ENCODE measurements at regions not wholly inside any gene's neighbourhood (a gene's known extent, or its start where the extent isn't known, plus 50 kb on each side); places are given as distances from the start of the nearest gene placed in this dataset.
"Not testable (repeated sequence)": the region's sequence is repeated elsewhere in the genome, so short reads cannot be mapped to it uniquely, and the experiment has no call there.

DNA sequence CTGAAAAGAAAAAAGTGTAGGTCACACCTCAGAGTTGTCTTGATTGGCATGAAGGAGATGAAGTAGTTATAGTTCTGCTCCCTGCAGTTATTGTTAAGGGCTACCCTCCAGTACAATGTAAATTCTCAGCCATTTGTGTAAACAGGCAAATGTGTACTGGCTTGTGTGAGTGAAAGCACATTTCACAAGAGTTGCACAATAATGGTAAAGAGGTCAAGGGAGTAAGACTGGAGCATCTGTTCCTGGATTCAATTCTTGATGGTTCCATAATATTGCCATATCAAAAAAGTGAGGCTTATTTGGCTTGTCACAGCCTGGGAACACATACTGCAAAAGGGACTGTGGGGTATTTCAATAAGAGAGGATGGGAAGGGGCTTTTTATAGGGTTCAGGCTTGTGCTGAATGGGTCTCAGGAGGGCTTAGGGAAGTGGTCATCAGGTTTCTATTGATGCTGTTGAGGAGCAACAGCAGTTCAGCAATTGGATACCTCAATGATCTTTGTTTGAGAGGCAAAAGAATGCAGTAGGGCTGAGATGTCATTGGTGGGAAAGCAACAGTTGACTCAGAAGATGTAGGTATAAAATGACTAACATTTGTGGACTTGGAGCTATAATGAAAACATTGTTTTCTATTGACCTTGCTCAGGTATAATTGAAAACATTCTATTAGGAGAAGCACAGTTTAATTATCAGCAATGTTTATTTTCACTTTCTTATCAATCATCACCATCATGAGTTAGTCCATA, 402.6 kb downstream of the BCKDHB start:
- Histone ChIP-seq H3K4me1 (ENCODE audit: control insufficient read depth, insufficient read depth, low read length) (no peaks in the 10 kb centered on the region), H3K4me3 (ENCODE audit: low read length in 2 of 2) (no peak overlapping the region), H3K36me3 (ENCODE audit: control insufficient read depth in 2 of 2, insufficient read depth in 2 of 2, low read length in 2 of 2) (no peaks in the 10 kb centered on the region), H3K9me3 (ENCODE audit: control insufficient read depth in 2 of 2, low read length in 2 of 2) (no peaks in the 10 kb centered on the region), H3K27me3 (ENCODE audit: control insufficient read depth in 1 of 2, insufficient read depth in 2 of 2, low read length in 2 of 2) (no peaks in the 10 kb centered on the region), H3K9ac (ENCODE audit: low read length in 2 of 2) (no peak overlapping the region), H3K27ac (ENCODE audit: low read length) (no peak overlapping the region)

DNA sequence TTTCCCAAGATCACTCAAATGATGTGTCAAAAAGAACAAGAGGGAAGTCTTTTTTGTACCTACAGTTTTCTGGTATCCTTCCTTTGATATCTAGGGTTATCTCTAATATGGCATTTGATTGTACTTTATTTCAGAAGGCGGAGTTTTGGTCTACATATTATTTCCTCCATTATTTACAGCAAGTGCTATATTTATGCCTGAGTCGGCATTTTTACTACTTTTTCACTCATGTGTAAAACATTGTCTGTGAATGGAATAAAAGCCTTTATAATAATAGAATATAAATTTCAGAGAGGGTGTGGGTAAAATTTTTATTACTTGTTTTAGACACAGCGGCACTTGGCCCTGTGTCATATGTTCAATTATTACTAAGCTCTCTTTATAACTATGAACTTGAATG, 398.4 kb downstream of the BCKDHB start:
- no peak overlapping the region for H3K9ac ChIP-seq (ENCODE audit: low read length in 2 of 2)
- H3K27me3 ChIP-seq (ENCODE audit: control insufficient read depth in 1 of 2, insufficient read depth in 2 of 2, low read length in 2 of 2) = no peaks in the 10 kb centered on the region
- no peak overlapping the region for H3K4me3 ChIP-seq (ENCODE audit: low read length in 2 of 2)
- H3K36me3 ChIP-seq (ENCODE audit: control insufficient read depth in 2 of 2, insufficient read depth in 2 of 2, low read length in 2 of 2) = no peaks in the 10 kb centered on the region
- no peak overlapping the region for H3K27ac ChIP-seq (ENCODE audit: low read length)
- no peaks in the 10 kb centered on the region for H3K9me3 ChIP-seq (ENCODE audit: control insufficient read depth in 2 of 2, low read length in 2 of 2)
- H3K4me1 ChIP-seq (ENCODE audit: control insufficient read depth, insufficient read depth, low read length) = no peaks in the 10 kb centered on the region

- Histone ChIP-seq H3K36me3 (ENCODE audit: control insufficient read depth in 2 of 2, insufficient read depth in 2 of 2, low read length in 2 of 2) (no peaks in the 10 kb centered on the region), H3K4me3 (ENCODE audit: low read length in 2 of 2) (no peak overlapping the region), H3K9me3 (ENCODE audit: control insufficient read depth in 2 of 2, low read length in 2 of 2) (no peaks in the 10 kb centered on the region), H3K27ac (ENCODE audit: low read length) (no peak overlapping the region), H3K4me1 (ENCODE audit: control insufficient read depth, insufficient read depth, low read length) (no peaks in the 10 kb centered on the region), H3K27me3 (ENCODE audit: control insufficient read depth in 1 of 2, insufficient read depth in 2 of 2, low read length in 2 of 2) (no peaks in the 10 kb centered on the region), H3K9ac (ENCODE audit: low read length in 2 of 2) (no peak overlapping the region)
Observed at GRCh38 chr6:80503660-80504059, 397.2 kb downstream of the BCKDHB start.

GRCh38 chr6:80502871-80503270, 396.4 kb downstream of the BCKDHB start:
- no peaks in the 10 kb centered on the region for H3K27me3 ChIP-seq (ENCODE audit: control insufficient read depth in 1 of 2, insufficient read depth in 2 of 2, low read length in 2 of 2)
- no peak overlapping the region for H3K27ac ChIP-seq (ENCODE audit: low read length)
- H3K36me3 ChIP-seq (ENCODE audit: control insufficient read depth in 2 of 2, insufficient read depth in 2 of 2, low read length in 2 of 2) = no peaks in the 10 kb centered on the region
- no peak overlapping the region for H3K4me3 ChIP-seq (ENCODE audit: low read length in 2 of 2)
- no peaks in the 10 kb centered on the region for H3K9me3 ChIP-seq (ENCODE audit: control insufficient read depth in 2 of 2, low read length in 2 of 2)
- H3K4me1 ChIP-seq (ENCODE audit: control insufficient read depth, insufficient read depth, low read length) = no peaks in the 10 kb centered on the region
- no peak overlapping the region for H3K9ac ChIP-seq (ENCODE audit: low read length in 2 of 2)

- no peaks in the 10 kb centered on the region for H3K27me3 ChIP-seq (ENCODE audit: control insufficient read depth in 1 of 2, insufficient read depth in 2 of 2, low read length in 2 of 2)
- H3K9ac ChIP-seq (ENCODE audit: low read length in 2 of 2) = no peak overlapping the region
- H3K4me3 ChIP-seq (ENCODE audit: low read length in 2 of 2) = no peak overlapping the region
- H3K9me3 ChIP-seq (ENCODE audit: control insufficient read depth in 2 of 2, low read length in 2 of 2) = no peaks in the 10 kb centered on the region
- no peak overlapping the region for H3K27ac ChIP-seq (ENCODE audit: low read length)
- H3K4me1 ChIP-seq (ENCODE audit: control insufficient read depth, insufficient read depth, low read length) = no peaks in the 10 kb centered on the region
- no peaks in the 10 kb centered on the region for H3K36me3 ChIP-seq (ENCODE audit: control insufficient read depth in 2 of 2, insufficient read depth in 2 of 2, low read length in 2 of 2)
Observed at GRCh38 chr6:80501636-80502035, 395.2 kb downstream of the BCKDHB start.

- not testable (repeated sequence) for H3K27me3 ChIP-seq (ENCODE audit: control insufficient read depth in 1 of 2, insufficient read depth in 2 of 2, low read length in 2 of 2); H3K9ac ChIP-seq (ENCODE audit: low read length in 2 of 2); H3K27ac ChIP-seq (ENCODE audit: low read length)
Observed at GRCh38 chr6:80497696-80498486, 391.4 kb downstream of the BCKDHB start.

GRCh38 chr6:80489911-80490635, 383.6 kb downstream of the BCKDHB start:
- Histone ChIP-seq H3K4me1 (ENCODE audit: control insufficient read depth, insufficient read depth, low read length) (no peaks in the 10 kb centered on the region), H3K27ac (ENCODE audit: low read length) (no peak overlapping the region), H3K9ac (ENCODE audit: low read length in 2 of 2) (no peak overlapping the region), H3K4me3 (ENCODE audit: low read length in 2 of 2) (no peak overlapping the region), H3K27me3 (ENCODE audit: control insufficient read depth in 1 of 2, insufficient read depth in 2 of 2, low read length in 2 of 2) (no peaks in the 10 kb centered on the region), H3K9me3 (ENCODE audit: control insufficient read depth in 2 of 2, low read length in 2 of 2) (no peaks in the 10 kb centered on the region), H3K36me3 (ENCODE audit: control insufficient read depth in 2 of 2, insufficient read depth in 2 of 2, low read length in 2 of 2) (no peaks in the 10 kb centered on the region)

More at GRCh38 chr6:80497696-80498486, 391.4 kb downstream of the BCKDHB start:
- H3K9me3 ChIP-seq (ENCODE audit: control insufficient read depth in 2 of 2, low read length in 2 of 2); H3K4me3 ChIP-seq (ENCODE audit: low read length in 2 of 2); H3K36me3 ChIP-seq (ENCODE audit: control insufficient read depth in 2 of 2, insufficient read depth in 2 of 2, low read length in 2 of 2); H3K4me1 ChIP-seq (ENCODE audit: control insufficient read depth, insufficient read depth, low read length): not testable (repeated sequence)

- no peak overlapping the region for H3K27ac ChIP-seq (ENCODE audit: low read length)
- no peaks in the 10 kb centered on the region for H3K9me3 ChIP-seq (ENCODE audit: control insufficient read depth in 2 of 2, low read length in 2 of 2)
- no peaks in the 10 kb centered on the region for H3K27me3 ChIP-seq (ENCODE audit: control insufficient read depth in 1 of 2, insufficient read depth in 2 of 2, low read length in 2 of 2)
- no peak overlapping the region for H3K4me3 ChIP-seq (ENCODE audit: low read length in 2 of 2)
- no peaks in the 10 kb centered on the region for H3K4me1 ChIP-seq (ENCODE audit: control insufficient read depth, insufficient read depth, low read length)
- H3K36me3 ChIP-seq (ENCODE audit: control insufficient read depth in 2 of 2, insufficient read depth in 2 of 2, low read length in 2 of 2) = no peaks in the 10 kb centered on the region
- no peak overlapping the region for H3K9ac ChIP-seq (ENCODE audit: low read length in 2 of 2)
Observed at GRCh38 chr6:80488190-80488589, 381.7 kb downstream of the BCKDHB start.

DNA sequence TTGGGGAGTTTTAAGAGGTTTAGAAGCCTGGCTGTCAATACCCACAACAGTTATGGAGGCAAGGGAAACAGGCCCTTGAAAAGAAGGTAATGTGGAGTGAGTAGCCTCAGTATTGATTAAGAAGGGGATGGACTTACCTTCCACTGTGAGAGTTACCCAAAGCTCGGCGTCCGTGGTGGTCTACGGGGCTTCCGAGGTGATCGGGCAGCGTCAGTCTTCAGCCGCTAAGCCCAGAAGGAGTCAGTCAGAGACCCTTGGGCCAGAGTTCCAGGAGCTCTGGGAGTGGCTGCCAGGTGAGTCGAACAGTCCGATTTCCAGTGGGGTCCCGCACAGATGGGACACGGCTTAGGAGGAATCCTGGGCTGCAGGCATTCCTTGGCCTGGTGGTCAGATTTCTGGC, 379.0 kb downstream of the BCKDHB start:
- not testable (repeated sequence) for H3K9ac ChIP-seq (ENCODE audit: low read length in 2 of 2); H3K36me3 ChIP-seq (ENCODE audit: control insufficient read depth in 2 of 2, insufficient read depth in 2 of 2, low read length in 2 of 2); H3K27me3 ChIP-seq (ENCODE audit: control insufficient read depth in 1 of 2, insufficient read depth in 2 of 2, low read length in 2 of 2); H3K27ac ChIP-seq (ENCODE audit: low read length); H3K9me3 ChIP-seq (ENCODE audit: control insufficient read depth in 2 of 2, low read length in 2 of 2); H3K4me3 ChIP-seq (ENCODE audit: low read length in 2 of 2); H3K4me1 ChIP-seq (ENCODE audit: control insufficient read depth, insufficient read depth, low read length)

DNA sequence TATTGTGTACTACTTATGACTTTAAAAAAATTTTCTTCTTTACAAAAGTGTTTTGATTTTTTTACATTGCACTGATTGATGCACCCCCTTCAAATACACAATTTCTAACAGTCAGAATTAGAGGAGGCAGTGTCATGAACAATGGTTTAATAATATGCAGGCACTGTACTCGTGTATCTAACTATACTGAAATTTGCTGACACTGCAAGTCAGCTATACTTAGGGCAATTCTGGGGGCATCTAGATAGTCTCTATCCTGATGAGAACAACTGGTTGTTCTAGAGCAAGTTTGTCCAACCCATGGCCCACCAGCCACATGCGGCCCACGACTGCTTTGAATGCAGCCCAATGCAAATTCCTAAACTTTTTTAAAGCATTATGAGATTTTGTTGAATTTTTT, 375.6 kb downstream of the BCKDHB start:
- Histone ChIP-seq H3K9ac (ENCODE audit: low read length in 2 of 2) (no peak overlapping the region), H3K27ac (ENCODE audit: low read length) (no peak overlapping the region), H3K27me3 (ENCODE audit: control insufficient read depth in 1 of 2, insufficient read depth in 2 of 2, low read length in 2 of 2) (no peaks in the 10 kb centered on the region), H3K4me1 (ENCODE audit: control insufficient read depth, insufficient read depth, low read length) (no peaks in the 10 kb centered on the region), H3K9me3 (ENCODE audit: control insufficient read depth in 2 of 2, low read length in 2 of 2) (no peaks in the 10 kb centered on the region), H3K4me3 (ENCODE audit: low read length in 2 of 2) (no peak overlapping the region), H3K36me3 (ENCODE audit: control insufficient read depth in 2 of 2, insufficient read depth in 2 of 2, low read length in 2 of 2) (no peaks in the 10 kb centered on the region)
